Naive thymus-derived CD4-positive, alpha-beta T cell (primary cell): ENCODE measurements at regions not wholly inside any gene's neighbourhood (a gene's known extent, or its start where the extent isn't known, plus 50 kb on each side); places are given as distances from the start of the nearest gene placed in this dataset.

ENCODE experiments used
- ATAC-seq: fragments of 150-1000 bp; cut with Tn5 transposase; 2 replicates; pipeline ENCODE4 v1.10.0; 2021; ENCODE audit warnings: mild to moderate bottlenecking, moderate library complexity
- CTCF ChIA-PET: fragments of 350-600 bp; sonication (Branson Sonifier 250); formaldehyde crosslinking; loops from one replicate; lab custom pipeline; 2021; ENCODE audit warnings: antibody characterized with exemption; lab: Charles Lee
- POLR2A ChIA-PET: fragments of 350-600 bp; sonication (Branson Sonifier 250); formaldehyde crosslinking; loops from one replicate; lab custom pipeline; 2021; ENCODE audit warnings: antibody characterized with exemption, inconsistent platforms; lab: Charles Lee
- DNase-seq, 9 donors: peaks; one replicate each; pipeline versions ENCODE4 v3.0.0 to v3.0.0-alpha.2; 2020 to 2022; ENCODE audit warnings: mixed read lengths in 1 of 9
- H3K27ac ChIP-seq: one replicate; pipeline ENCODE4 v1.7.0; 2013; ENCODE audit warnings: mild to moderate bottlenecking, low read depth, low read length, moderate library complexity
- H3K27me3 ChIP-seq, 2 donors: one replicate each; pipeline ENCODE4 v1.7.0; 2013; ENCODE audit warnings: low read length in 2 of 2, mild to moderate bottlenecking in 2 of 2, moderate library complexity in 2 of 2; ENCODE audit not compliant: control insufficient read depth in 2 of 2, insufficient read depth in 2 of 2
- H3K36me3 ChIP-seq, 3 experiments: 1 replicate in 2 of 3; 2 replicates in 1 of 3; pipeline ENCODE4 v1.7.0; 2013; ENCODE audit warnings: low read length in 3 of 3, mild to moderate bottlenecking in 3 of 3, moderate library complexity in 1 of 3; ENCODE audit not compliant: insufficient read depth in 3 of 3, control insufficient read depth in 2 of 3
- H3K4me1 ChIP-seq, 2 donors: one replicate each; pipeline ENCODE4 v1.7.0; 2013; ENCODE audit warnings: low read length in 2 of 2, mild to moderate bottlenecking in 2 of 2, moderate library complexity in 1 of 2; ENCODE audit not compliant: control insufficient read depth in 2 of 2, insufficient read depth in 2 of 2
- H3K4me3 ChIP-seq: 2 replicates; pipeline ENCODE4 v1.7.0; 2013; ENCODE audit warnings: mild to moderate bottlenecking, low read length
- H3K9me3 ChIP-seq, 3 experiments: 1 replicate in 2 of 3; 2 replicates in 1 of 3; pipeline ENCODE4 v1.7.0; 2013; ENCODE audit warnings: low read length in 3 of 3; ENCODE audit not compliant: control insufficient read depth in 2 of 3
- H3K27ac Mint-ChIP-seq, 9 donors: one replicate each; pipeline ENCODE4 v1.8.0; 2020 to 2022; ENCODE audit warnings: mixed read lengths in 9 of 9, mild to moderate bottlenecking in 8 of 9, moderate library complexity in 5 of 9, inconsistent platforms in 2 of 9
- H3K27me3 Mint-ChIP-seq, 5 donors: one replicate each; pipeline ENCODE4 v1.8.0; 2021 to 2022; ENCODE audit warnings: mixed read lengths in 5 of 5, mild to moderate bottlenecking in 1 of 5
- H3K36me3 Mint-ChIP-seq, 5 donors: one replicate each; pipeline ENCODE4 v1.8.0; 2020 to 2022; ENCODE audit warnings: mixed read lengths in 5 of 5, mild to moderate bottlenecking in 3 of 5, inconsistent platforms in 1 of 5
- H3K4me1 Mint-ChIP-seq, 7 donors: one replicate each; pipeline ENCODE4 v1.8.0; 2020 to 2022; ENCODE audit warnings: mixed read lengths in 7 of 7, mild to moderate bottlenecking in 3 of 7, inconsistent platforms in 1 of 7
- H3K4me3 Mint-ChIP-seq, 10 donors: one replicate each; pipeline ENCODE4 v1.8.0; 2020 to 2022; ENCODE audit warnings: mild to moderate bottlenecking in 10 of 10, mixed read lengths in 10 of 10, moderate library complexity in 6 of 10, inconsistent platforms in 2 of 10
- H3K9me3 Mint-ChIP-seq, 11 donors: one replicate each; pipeline ENCODE4 v1.8.0; 2020 to 2022; ENCODE audit warnings: mixed read lengths in 11 of 11, mild to moderate bottlenecking in 4 of 11, inconsistent platforms in 1 of 11, moderate library complexity in 1 of 11
- intact Hi-C, 2 donors: fragments of 100-400 bp; cut with micrococcal nuclease; formaldehyde crosslinking; loops; one replicate each; pipeline ENCODE4 v1.15.1; 2023

DNA sequence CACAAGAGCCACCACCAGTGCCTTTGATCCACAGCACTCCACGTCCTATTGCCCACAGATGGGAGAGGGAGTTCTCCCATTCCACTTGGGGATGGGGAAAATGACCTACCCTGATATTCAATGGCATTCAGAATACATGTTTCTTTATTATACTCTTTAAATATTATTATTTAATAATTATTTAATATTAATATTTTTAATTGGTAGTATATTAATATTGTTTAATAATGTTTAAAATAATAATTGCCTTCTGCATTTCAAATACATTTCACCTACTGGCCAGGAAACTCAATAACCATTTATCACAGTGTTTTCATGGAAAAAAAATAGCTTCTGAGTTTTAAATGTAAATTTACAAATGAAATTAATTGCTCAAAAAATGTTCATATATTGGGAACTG lies 127.4 kb upstream of the G2E3 start:
- ChIA-PET POLR2A (interaction anchor here (0.6 kb wide), 1 partner anchor 16 kb away, joined by 3 read pairs; no protein-coding TSS in a partner anchor), CTCF (no interaction called here)
- ATAC-seq (no peak), DNase-seq (no peak)
- H3K27ac Mint-ChIP-seq = no peak overlapping the region
- H3K27me3 Mint-ChIP-seq = peaks cover 3 to 18% (median 10%) of the 10 kb centered on the region in 5 donors
- Histone ChIP-seq H3K4me3 (no peak overlapping the region), H3K27ac (no peak overlapping the region), H3K36me3 (no peaks in the 10 kb centered on the region), H3K9me3 (no peaks in the 10 kb centered on the region), H3K4me1 (no peaks in the 10 kb centered on the region), H3K27me3 (no peaks in the 10 kb centered on the region)
- no peaks in the 10 kb centered on the region for H3K36me3 Mint-ChIP-seq
- intact Hi-C loops = no loop called here
- peaks cover 0 to 1% (median 0%) of the 10 kb centered on the region in 7 donors for H3K4me1 Mint-ChIP-seq
- no peak overlapping the region for H3K4me3 Mint-ChIP-seq
- H3K9me3 Mint-ChIP-seq = peaks cover 0 to 4% (median 0%) of the 10 kb centered on the region in 11 donors

- no peaks in the 10 kb centered on the region for H3K4me1 ChIP-seq
- intact Hi-C loops = no loop called here
- no peak overlapping the region for H3K4me3 ChIP-seq
- peaks cover 0 to 19% (median 3%) of the 10 kb centered on the region in 5 donors for H3K27me3 Mint-ChIP-seq
- DNase-seq (no peak), ATAC-seq (no peak)
- POLR2A ChIA-PET = no interaction called here
- no peaks in the 10 kb centered on the region for H3K9me3 ChIP-seq
- H3K4me3 Mint-ChIP-seq = no peak overlapping the region
- CTCF ChIA-PET = interaction anchor here (1.3 kb wide), 1 partner anchor 63 kb away, joined by 3 read pairs; no protein-coding TSS in a partner anchor
- H3K4me1 Mint-ChIP-seq = no peaks in the 10 kb centered on the region
- H3K27ac ChIP-seq = no peak overlapping the region
- no peaks in the 10 kb centered on the region for H3K36me3 ChIP-seq
- H3K9me3 Mint-ChIP-seq = no peaks in the 10 kb centered on the region
- H3K27ac Mint-ChIP-seq = no peak overlapping the region
- no peaks in the 10 kb centered on the region for H3K36me3 Mint-ChIP-seq
- H3K27me3 ChIP-seq = no peaks in the 10 kb centered on the region
Observed at GRCh38 chr14:30440961-30441360, 118.0 kb upstream of the G2E3 start.

GRCh38 chr14:30443368-30444007 lies 115.5 kb upstream of the G2E3 start:
- Mint-ChIP-seq H3K4me1 (no peaks in the 10 kb centered on the region), H3K9me3 (no peaks in the 10 kb centered on the region), H3K4me3 (no peak overlapping the region), H3K36me3 (no peaks in the 10 kb centered on the region), H3K27me3 (peaks cover 0 to 24% (median 3%) of the 10 kb centered on the region in 5 donors), H3K27ac (no peak overlapping the region)
- ChIA-PET POLR2A (no interaction called here), CTCF (no interaction called here)
- Histone ChIP-seq H3K27ac (no peak overlapping the region), H3K36me3 (no peaks in the 10 kb centered on the region), H3K9me3 (no peaks in the 10 kb centered on the region), H3K27me3 (no peaks in the 10 kb centered on the region), H3K4me3 (no peak overlapping the region), H3K4me1 (no peaks in the 10 kb centered on the region)
- no peak for ATAC-seq
- intact Hi-C loops = loop anchor here in 1 of 2 donors (2.0 kb wide), 1 partner anchor 69 kb away; no protein-coding TSS in a partner anchor
- no peak for DNase-seq

GRCh38 chr14:30444451-30444850 lies 114.5 kb upstream of the G2E3 start:
- Mint-ChIP-seq H3K27me3 (peaks cover 0 to 24% (median 3%) of the 10 kb centered on the region in 5 donors), H3K27ac (no peak overlapping the region), H3K4me3 (no peak overlapping the region), H3K9me3 (no peaks in the 10 kb centered on the region), H3K36me3 (no peaks in the 10 kb centered on the region), H3K4me1 (no peaks in the 10 kb centered on the region)
- POLR2A ChIA-PET = no interaction called here
- intact Hi-C loops = no loop called here
- CTCF ChIA-PET = no interaction called here
- Histone ChIP-seq H3K36me3 (no peaks in the 10 kb centered on the region), H3K4me3 (no peak overlapping the region), H3K27ac (no peak overlapping the region), H3K4me1 (no peaks in the 10 kb centered on the region), H3K27me3 (no peaks in the 10 kb centered on the region), H3K9me3 (no peaks in the 10 kb centered on the region)
- ATAC-seq (no peak), DNase-seq (no peak)

GRCh38 chr14:30445011-30445793 lies 113.8 kb upstream of the G2E3 start:
- no peak overlapping the region for H3K27ac ChIP-seq
- no peak overlapping the region for H3K4me3 ChIP-seq
- Mint-ChIP-seq H3K27me3 (peaks cover 0 to 24% (median 3%) of the 10 kb centered on the region in 5 donors), H3K4me1 (no peaks in the 10 kb centered on the region), H3K9me3 (no peaks in the 10 kb centered on the region), H3K4me3 (no peak overlapping the region), H3K36me3 (no peaks in the 10 kb centered on the region), H3K27ac (no peak overlapping the region)
- H3K9me3 ChIP-seq = no peaks in the 10 kb centered on the region
- no peak for ATAC-seq
- no peak for DNase-seq
- H3K27me3 ChIP-seq = no peaks in the 10 kb centered on the region
- no peaks in the 10 kb centered on the region for H3K4me1 ChIP-seq
- POLR2A ChIA-PET = no interaction called here
- intact Hi-C loops = no loop called here
- no peaks in the 10 kb centered on the region for H3K36me3 ChIP-seq
- CTCF ChIA-PET = no interaction called here

GRCh38 chr14:30445852-30446251 lies 113.1 kb upstream of the G2E3 start:
- no peak for DNase-seq
- intact Hi-C loops = no loop called here
- Histone ChIP-seq H3K9me3 (no peaks in the 10 kb centered on the region), H3K4me1 (no peaks in the 10 kb centered on the region), H3K27me3 (no peaks in the 10 kb centered on the region), H3K27ac (no peak overlapping the region), H3K36me3 (no peaks in the 10 kb centered on the region), H3K4me3 (no peak overlapping the region)
- POLR2A ChIA-PET = no interaction called here
- CTCF ChIA-PET = no interaction called here
- H3K36me3 Mint-ChIP-seq = no peaks in the 10 kb centered on the region
- no peak overlapping the region for H3K27ac Mint-ChIP-seq
- no peak for ATAC-seq
- H3K4me3 Mint-ChIP-seq = no peak overlapping the region
- H3K4me1 Mint-ChIP-seq = no peaks in the 10 kb centered on the region
- H3K27me3 Mint-ChIP-seq = peaks cover 0 to 19% (median 3%) of the 10 kb centered on the region in 5 donors
- H3K9me3 Mint-ChIP-seq = no peaks in the 10 kb centered on the region
